GM18520 (cell line): ENCODE measurements at regions not wholly inside any gene's neighbourhood (a gene's known extent, or its start where the extent isn't known, plus 50 kb on each side); places are given as distances from the start of the nearest gene placed in this dataset.
"Not testable (repeated sequence)": the region's sequence is repeated elsewhere in the genome, so short reads cannot be mapped to it uniquely, and the experiment has no call there.

Experiments used
- ATAC-seq: cut with Tn5 transposase; IDR thresholded peaks from one replicate; pipeline ENCODE4 v1.9.1; 2021; ENCODE audit not compliant: unreplicated experiment

DNA sequence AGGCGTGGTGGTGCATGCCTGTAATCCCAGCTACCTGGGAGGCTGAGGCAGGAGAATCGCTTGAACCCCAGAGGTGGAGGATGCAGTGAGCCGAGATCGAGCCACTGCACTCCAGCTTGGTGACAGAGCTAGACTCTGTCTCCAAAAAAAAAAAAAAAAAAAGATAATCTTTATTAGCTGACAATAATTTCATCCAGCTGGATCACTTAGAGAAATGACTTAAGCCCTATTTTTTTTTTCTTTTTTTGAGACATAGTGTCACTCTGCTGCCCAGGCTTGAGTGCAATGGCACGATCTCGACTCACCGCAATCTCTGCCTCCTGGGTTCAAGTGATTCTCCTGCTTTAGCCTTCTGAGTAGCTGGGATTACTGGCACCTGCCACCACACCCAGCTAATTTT, 51.6 kb upstream of the MAP4K4 start:
- not testable (repeated sequence) for ATAC-seq

DNA sequence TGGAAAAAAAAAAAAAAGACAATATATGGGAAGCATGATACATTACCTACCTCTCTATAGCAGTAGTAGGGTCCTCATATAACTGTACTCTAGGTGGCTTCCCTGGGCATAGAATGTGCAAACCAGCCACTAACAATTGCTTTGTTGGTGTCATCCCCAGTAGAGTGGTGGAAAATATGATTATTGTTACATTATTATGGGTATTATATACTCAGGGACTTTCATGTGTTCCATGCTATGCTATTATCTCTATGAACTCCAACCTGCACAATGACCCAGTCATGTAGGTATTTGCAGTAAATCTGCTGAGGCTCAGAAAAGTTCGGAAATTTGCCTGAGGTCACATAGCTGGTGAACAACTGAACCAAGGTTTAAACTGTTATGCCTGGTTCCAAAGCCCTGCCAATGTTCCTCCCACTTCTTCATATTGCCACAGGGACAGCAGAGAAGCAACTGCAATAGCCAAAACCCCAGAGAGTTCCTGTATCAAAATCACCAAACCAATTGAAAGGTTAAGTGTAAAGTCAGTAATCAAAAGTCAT, 52.6 kb upstream of the MAP4K4 start:
- no peak for ATAC-seq

DNA sequence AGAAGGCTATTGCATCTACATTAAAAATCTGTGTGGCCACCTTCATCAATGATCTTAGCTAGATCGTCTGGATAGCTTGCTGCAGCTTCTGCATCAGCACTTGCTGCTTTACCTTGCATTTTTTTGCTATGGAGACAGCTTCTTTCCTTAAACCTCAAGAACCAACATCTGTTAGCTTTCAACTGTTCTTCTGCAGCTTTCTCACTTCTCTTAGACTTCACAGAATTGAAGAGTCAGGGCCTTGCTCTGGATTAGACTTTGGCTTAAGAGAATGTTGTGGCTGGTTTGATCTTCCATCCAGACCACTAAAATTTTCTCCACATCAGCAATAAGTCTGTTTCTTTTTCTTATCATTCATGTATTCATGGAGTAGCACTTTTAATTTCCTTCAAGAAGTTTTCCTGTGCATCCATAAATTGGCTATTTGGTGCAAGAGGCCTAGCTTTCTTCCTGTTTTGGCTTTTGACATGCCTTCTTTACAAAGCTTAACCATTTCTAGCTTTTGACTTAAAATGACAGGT, 54.4 kb upstream of the MAP4K4 start:
- no peak for ATAC-seq

DNA sequence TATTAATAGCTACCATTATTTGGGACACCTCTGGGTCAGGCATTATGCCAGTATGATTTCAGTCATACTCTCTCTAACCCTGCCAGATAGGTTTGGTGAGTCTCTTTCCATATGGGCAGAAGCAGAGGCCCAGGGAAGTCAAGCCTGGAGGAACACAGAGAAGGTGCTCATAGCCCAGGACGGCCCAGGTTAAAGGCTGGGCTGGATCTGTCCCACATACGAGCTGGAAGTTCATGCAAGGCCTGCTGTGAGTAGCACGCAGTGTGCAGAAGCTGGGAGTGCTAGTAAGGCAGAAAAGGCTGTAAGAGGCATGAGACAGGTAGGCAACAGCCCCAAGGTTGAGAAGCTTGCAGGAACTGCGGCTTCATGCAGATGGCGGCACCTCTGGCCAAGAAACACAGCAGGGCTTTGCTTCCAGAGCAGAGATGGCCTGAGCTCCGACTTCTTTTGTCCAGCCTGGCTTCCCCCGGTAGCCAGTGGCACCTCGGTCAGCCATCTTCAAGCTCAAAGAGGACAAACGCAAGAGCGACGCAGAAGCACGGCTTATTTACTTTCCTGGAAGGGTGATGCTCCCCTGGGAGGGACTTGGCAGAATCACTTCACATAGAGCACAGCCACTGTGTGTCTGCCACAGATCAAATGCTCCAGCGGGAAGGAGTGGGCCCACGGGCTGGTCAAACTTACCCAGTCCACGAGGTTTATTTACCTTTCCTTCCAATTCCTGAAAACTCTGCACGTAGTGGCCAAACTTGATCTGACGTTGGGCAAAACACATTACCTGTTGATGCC, 58.5 kb upstream of the MAP4K4 start:
- ATAC-seq: no peak

DNA sequence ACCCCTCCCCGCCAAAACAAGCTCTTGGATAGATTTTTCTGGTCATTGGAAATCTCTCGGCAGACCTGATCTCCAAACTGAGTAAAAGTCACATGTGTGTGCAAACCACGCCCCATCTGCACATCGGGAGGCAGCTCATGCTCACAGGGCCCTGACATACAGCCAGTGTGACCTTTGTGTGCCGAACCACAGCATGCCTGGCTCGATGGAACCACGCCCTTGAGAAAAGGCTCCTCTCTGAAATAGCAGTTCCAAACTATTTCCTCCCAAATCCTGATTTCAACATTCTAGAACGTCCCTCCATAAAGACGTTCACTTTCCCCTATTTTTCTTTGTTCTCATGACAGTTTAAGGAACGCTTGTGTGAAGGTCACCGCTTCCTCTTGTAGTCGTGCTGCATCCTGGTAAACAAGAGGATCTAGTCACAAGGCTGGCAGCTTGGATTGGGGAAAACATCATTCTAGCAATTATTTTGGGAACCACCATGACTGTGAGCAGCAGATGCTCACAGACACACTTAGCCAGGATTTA, 59.3 kb upstream of the MAP4K4 start:
- ATAC-seq: no peak

DNA sequence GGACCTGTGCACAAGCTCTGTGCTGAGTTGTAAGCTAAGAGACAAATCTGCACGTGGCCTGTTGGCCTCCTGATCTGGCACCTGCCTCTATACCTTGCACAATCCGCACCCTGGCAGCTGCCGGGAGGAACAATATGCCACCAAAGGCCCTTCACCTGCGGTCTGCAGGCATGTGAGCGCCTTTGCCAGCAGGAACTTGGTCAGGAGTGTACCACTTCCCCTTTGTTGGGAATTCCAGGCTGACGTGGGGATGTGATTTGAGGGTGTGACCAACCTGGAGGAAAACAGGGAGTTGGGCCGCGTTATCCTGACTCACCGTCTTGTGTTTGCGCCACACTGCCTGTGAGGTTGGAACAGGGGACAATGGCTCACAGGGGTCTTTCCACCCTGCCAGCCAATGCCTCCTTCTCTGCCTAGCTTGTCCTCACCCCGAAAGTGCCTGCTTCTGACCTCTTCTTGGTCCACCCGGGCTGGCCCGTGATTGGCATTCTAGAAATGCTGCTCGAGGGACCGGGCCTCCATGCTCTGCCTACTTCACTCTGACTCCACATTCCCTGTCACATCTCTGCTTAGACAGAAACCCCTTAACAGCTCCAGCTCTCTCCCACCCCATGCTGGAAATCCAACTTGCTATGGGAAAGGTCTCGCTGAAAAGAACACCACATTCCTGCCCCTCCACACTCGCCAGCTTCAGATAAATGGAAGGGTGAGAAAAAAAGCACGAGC, 67.1 kb upstream of the MAP4K4 start:
- no peak for ATAC-seq

DNA sequence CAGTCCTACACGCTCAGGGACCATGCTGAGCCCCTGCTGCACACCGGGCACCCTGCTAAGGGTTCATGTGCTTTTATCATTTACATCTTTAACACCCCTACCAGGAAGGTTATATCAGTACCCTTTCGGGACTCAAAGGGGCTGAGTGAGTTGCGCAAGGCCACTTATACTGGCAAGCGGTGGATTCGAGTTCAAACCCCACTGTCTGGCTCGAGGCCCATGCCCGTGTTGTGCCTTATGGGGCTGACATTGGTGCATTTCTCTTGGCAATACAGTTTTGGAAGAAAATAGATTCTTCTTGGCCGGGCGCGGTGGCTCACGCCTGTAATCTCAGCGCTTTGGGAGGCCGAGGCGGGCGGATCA, 69.5 kb upstream of the MAP4K4 start:
- no peak for ATAC-seq

DNA sequence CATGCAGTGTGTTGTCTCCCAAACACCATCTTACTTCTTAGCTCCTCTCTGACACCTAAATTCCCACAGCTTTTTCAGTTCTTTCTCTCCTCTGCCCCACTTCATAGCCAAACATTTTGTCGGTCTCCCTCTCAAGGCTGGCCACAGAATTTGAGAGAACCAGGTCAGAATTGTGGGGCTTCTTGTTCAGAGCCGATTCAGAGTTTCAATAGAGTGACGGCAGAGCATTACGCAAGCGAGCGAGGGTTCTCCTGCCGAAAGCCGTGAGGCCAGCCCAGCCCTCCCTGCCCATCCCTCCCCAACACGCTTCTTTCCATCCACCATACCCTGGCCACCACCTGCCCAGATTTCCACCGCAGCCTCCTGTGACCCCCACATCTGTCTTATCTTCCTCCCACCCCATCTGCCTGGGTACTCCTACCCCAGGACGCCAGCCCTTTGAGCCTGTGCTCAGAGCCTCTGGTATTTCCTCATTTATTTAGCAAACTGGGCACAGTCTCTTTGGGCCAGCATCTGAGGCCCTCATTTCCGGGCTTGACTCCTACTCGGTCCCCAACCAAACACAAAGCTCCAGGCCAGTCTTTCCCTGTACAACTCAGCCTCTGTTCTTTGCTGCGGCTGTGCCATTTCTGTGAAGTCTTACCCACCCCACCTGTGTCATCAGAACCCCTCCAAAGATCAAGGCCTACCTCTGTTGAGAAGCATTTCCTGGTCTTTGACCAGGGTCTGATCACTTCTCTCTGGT, 70.0 kb upstream of the MAP4K4 start:
- no peak for ATAC-seq

DNA sequence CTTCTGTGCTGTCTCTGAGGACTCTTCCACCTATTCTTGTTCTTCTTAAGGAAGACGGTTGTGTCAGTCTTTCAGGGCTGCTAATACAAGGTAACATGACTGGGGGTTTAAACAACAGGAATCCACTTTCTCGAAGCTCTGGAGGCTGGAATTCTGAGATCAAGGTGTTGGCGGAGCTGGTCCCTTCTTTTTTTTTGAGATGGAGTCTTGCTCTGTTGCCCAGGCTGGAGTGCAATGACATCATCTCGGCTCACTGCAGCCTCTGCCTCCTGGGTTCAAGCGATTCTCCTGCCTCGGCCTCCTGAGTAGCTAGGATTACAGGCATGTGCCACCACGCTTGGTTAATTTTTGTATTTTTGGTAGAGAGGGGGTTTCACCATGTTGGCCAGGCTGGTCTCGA, 71.7 kb upstream of the MAP4K4 start:
- ATAC-seq: not testable (repeated sequence)

DNA sequence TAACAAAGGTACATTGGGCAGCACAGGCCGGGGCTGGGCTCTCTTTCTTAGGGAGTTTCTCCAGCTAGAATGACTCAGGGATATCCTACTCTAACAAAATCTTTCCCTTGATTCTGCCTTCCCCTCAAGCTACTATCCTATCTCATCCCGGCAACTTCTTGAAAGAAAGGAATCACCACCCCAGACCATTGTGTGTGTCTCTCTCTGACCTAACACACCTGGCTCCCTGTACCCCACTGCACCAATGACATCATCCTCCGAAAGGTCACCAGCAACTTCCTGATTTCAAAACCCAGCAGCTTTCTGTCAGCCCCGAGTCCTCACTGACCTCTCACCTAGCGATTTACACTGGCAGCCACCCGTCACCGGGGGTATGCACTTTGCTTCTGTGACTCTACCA, 72.1 kb upstream of the MAP4K4 start:
- ATAC-seq: no peak

DNA sequence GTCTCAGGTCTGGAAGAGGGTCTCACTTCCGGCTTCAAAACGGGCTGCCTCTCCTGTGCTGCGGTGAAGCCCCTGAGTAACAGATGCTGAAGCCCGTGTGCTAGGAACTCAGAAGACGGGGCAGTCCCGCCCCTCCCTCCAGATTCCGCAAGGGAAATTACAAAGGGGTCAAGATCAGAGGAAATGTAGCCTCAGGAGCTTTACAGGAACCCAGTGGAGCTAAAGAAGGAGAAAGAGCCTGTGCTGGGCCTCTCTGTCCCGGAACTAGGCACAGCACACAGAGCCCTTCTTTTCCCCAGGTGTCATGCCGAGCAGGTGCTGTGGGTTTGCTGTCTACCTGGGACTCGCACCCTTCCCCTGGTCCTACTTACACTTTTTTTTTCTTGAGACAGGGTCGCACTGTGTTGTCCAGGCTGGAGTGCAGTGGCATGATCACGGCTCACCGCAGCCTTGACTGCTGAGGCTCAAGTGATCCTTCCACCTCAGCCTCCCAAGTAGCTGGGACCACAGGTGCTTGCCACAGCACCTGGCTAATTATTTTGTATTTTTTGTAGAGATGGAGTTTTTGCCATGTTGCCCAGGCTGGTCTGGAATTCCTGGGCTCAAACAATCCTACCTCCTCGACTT, 72.7 kb upstream of the MAP4K4 start:
- ATAC-seq: no peak

DNA sequence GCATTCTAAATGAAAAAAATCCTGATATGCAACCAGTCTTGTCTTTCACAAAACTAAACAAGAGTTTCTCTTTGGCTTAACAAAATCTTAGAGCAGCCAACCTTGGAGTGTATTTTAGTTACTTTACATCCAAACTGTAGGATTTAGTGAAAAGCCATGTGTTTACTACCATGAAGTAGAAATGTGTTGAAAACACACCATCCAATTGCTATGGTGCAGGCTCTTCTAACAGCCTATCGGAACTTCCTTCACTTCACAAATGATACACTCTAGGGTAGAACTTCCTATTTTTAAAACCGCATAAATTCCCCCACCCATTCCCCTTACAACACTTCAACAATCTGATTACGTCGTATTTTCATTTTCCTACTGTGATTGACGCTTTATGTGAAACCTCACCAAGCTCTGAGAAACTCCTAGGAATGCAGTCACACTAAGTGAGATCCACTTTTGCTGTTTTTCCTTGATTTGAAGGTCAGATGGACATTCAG, 74.4 kb upstream of the MAP4K4 start:
- ATAC-seq: peak; percentile 55

DNA sequence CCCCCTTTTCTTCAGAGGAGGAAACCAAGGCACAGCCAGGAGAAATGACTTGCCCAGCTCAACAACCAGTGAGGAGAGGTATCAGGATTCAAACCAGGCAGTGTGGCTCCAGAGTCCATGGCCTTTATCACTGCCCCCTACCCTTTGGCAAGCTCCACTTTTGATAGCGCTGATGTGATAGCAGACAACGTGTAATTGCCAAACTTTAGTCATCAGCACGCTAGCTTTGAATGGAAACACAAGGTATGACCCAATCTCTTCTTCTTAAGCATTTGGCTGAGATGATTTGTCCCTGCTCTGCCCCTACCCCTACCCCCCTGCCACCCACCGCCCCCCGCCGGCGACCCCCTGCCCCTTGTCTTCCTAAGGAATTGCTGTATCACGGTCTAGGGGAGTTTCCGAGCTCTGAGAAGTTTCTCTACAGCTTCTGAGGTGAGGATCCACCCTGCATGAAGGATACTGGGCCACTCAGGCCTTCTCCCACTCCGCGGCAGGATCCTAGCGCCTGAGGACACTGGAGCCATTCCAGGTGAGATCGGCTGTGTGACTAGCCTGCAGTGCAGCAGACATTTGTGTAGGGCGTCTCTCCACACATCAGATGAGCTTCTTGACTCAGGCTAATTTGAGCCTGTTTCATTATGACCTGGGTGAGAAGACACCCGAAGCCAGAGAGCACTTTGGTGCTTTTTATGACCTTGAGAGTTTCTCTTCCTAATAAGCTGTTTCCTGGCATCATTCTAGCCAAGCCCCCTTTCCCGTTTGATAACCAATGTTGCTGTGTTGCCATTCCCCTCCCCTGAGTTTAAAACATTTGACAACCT, 75.1 kb upstream of the MAP4K4 start:
- peak; percentile 89 for ATAC-seq

DNA sequence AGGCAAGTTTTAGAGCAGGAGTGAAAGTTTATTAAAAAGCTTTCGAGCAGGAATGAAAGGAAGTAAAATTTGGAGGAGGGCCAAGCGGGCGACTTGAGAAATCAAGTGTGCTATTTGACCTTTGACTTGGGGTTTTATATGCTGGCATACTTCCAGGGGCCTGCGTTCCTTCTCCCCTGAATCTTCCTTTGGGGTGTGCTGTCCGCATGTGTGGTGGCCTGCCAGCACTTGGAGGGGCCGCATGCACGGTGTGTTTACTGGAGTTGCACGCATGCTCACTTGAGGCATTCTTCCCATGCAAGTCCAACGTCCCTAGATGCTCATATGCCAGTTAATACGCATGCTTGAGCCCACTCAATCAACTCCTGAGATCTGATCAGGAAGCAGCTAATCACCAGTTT, 78.3 kb upstream of the MAP4K4 start:
- ATAC-seq: no peak

DNA sequence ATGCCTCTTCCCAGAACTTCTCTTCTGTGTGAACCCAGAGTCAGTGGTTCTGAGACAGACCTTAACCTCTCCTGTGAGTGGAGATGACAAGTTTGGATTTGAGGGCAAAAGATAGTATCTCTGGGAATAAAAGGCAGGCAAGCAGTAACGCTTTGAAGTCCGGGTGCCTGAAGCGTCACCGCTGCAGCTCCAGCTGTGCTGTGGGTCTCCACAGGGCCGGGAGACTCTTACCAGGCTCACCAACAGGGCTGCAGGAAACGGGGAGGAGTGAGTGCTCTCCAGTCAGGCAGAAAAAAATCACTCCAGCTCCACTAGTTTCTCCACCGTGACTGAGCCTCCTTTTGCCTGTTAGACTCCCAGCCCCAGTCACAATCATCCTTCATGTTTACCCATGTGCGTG, 79.7 kb upstream of the MAP4K4 start:
- no peak for ATAC-seq

DNA sequence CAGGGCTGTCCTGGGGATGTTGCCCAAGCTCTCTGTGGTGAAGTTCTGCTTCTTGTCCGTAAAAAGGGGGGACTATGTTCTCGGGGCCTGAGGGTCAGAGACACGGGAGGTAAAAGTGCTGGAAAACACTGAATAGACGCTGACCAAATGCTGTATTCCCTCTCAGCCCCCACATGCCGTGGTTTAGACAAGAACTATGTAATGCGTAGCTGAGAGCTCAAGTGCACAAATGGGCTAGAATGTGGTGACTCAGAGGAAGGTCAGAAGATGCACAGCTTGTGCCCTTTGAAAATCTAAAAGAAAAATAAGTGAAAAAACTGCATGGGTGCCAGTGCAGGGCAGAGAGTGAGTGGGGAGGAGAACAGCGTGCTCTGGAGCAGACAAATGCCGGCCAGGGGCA, 80.3 kb upstream of the MAP4K4 start:
- no peak for ATAC-seq

DNA sequence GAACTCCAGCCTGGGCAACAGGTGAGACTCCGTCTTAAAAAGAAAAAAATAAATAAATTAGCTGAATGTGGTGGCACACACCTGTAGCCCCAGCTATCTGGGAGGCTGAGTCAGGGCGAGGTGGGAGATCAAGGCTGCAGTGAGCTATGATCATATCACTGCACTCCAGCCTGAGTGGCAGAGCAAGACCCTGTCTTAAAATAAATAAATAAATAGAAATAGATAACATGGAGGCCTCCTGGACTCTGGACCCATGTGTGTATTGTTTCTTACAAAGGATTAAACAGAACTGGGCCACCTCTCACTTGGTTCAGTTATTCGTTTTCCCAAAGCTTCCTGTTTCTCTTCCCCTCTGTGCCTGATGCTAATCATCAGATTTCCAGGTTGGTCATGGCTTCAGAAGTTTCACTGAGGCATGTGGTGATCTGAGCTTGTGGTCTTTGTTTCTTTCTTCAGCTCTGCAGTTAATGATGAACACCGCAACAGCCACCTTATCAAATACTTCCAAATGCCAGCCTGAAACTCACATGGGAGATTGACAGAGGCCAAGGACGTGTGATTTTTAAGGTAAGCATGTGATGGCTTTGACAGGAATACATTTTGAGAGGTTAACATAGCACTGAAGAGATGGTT, 83.3 kb upstream of the MAP4K4 start:
- ATAC-seq: no peak

DNA sequence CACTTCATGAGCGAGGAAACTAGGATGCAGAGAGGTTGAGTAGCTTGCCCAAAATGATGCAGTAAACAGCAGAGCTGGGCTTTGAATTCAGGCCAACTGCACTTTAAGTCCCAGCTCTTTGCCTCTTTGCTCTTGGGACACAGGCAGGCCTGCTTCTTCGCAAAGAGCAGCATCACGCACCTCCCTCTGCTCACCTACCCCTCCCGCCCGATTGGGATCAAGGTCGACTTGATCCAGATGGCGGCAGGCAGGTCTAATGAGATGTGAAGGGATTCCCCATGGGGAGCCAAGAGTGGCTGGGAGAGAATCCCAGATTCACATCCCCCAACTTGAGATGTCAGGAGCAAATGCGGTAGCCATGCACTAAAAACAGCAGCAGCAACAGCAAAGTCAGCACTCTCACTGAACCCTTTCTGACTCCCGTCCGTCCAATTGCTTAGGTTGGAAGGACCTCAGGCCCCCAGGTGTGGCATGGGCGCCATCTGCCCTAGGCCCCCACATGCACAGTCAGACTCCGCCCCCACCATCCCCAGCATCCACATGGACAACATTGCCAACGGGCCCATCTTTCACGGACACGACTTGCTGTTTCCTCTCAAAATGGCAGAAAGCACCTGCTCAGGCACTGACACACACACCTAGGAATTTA, 84.3 kb upstream of the MAP4K4 start:
- no peak for ATAC-seq

DNA sequence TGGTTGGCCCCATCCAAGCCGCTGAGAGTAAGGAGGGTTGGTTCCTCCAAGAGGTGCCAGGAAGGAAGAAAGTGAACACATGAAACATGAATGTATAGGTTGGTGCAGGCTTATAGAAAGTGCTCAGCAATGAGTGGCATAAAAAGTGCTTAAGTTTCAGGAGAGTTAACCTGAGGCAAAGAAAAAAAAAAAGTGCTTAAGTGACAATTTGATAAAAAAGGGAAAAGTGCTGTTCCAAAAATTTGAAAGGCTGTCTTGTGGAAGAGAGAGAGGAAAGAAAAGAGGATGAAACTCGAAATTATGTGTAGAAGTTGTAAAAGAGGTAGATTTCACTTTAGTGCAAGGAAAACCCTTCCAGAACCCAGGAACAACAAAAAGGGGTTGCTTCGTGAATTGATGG, 85.5 kb upstream of the MAP4K4 start:
- no peak for ATAC-seq
